Calu3 (cell line): ENCODE measurements at regions not wholly inside any gene's neighbourhood (a gene's known extent, or its start where the extent isn't known, plus 50 kb on each side); places are given as distances from the start of the nearest gene placed in this dataset.

Source experiments
- BruUV-seq: library from RNA; stranded (reverse); fragments of 400-500 nt; replicated peaks from 2 replicates; lab custom pipeline; 2021; lab: Mats Ljungman, UMichigan
- CTCF ChIA-PET: fragments of 300-600 bp; sonication (Branson Sonifier 250); formaldehyde crosslinking; loops from one replicate; lab custom pipeline; 2022; ENCODE audit warnings: antibody characterized with exemption; lab: Charles Lee
- DNase-seq: peaks from one replicate; pipeline ENCODE4 v3.0.0; 2022
- H3K27ac Mint-ChIP-seq: one replicate; pipeline ENCODE4 v1.8.0; 2022; ENCODE audit warnings: mixed read lengths; ENCODE audit not compliant: unreplicated experiment
- H3K27me3 Mint-ChIP-seq: one replicate; pipeline ENCODE4 v1.8.0; 2022; ENCODE audit warnings: mixed read lengths; ENCODE audit not compliant: unreplicated experiment
- H3K36me3 Mint-ChIP-seq: one replicate; pipeline ENCODE4 v1.8.0; 2022; ENCODE audit warnings: mild to moderate bottlenecking, moderate library complexity, mixed read lengths; ENCODE audit not compliant: insufficient read depth, unreplicated experiment
- H3K4me1 Mint-ChIP-seq: one replicate; pipeline ENCODE4 v1.8.0; 2022; ENCODE audit warnings: mild to moderate bottlenecking, low read depth, mixed read lengths; ENCODE audit not compliant: unreplicated experiment
- H3K4me3 Mint-ChIP-seq: one replicate; pipeline ENCODE4 v1.8.0; 2022; ENCODE audit warnings: mild to moderate bottlenecking, low read depth, moderate library complexity, mixed read lengths; ENCODE audit not compliant: unreplicated experiment
- H3K9me3 Mint-ChIP-seq: one replicate; pipeline ENCODE4 v1.8.0; 2022; ENCODE audit warnings: low read depth, mixed read lengths; ENCODE audit not compliant: unreplicated experiment
- CTCF ChIP-seq: fragments of 200-600 bp; IDR thresholded peaks from one replicate; pipeline ENCODE4 v1.8.0; 2022; ENCODE audit warnings: antibody characterized with exemption; ENCODE audit not compliant: unreplicated experiment
- intact Hi-C: fragments of 100-400 bp; cut with micrococcal nuclease; formaldehyde crosslinking; loops from one replicate; pipeline ENCODE4 v1.10.0; 2022; ENCODE audit not compliant: unreplicated experiment

GRCh38 chr21:35136106-35136505, 87.0 kb upstream of the RUNX1 start:
- Mint-ChIP-seq H3K36me3 (peaks cover 5% of the 10 kb centered on the region), H3K9me3 (no peaks in the 10 kb centered on the region), H3K4me1 (peaks cover 46% of the 10 kb centered on the region), H3K27ac (peak overlapping the region; percentile 95), H3K27me3 (no peaks in the 10 kb centered on the region), H3K4me3 (peak overlapping the region; percentile 10)
- no peak for TF ChIP-seq CTCF
- CTCF ChIA-PET: interaction anchor here (1.0 kb wide), 1 partner anchor 89 kb away, joined by 7 read pairs; no protein-coding TSS in a partner anchor
- no peak for DNase-seq
- no TSS peak for BruUV-seq
- intact Hi-C loops: loop anchor here (5.0 kb wide), 1 partner anchor 244 kb away; no protein-coding TSS in a partner anchor

- Mint-ChIP-seq H3K36me3 (peaks cover 5% of the 10 kb centered on the region), H3K27me3 (no peaks in the 10 kb centered on the region), H3K9me3 (peaks cover 3% of the 10 kb centered on the region), H3K4me1 (peaks cover 46% of the 10 kb centered on the region), H3K4me3 (no peak overlapping the region), H3K27ac (no peak overlapping the region)
- BruUV-seq: no TSS peak
- no peak for TF ChIP-seq CTCF
- no peak for DNase-seq
- CTCF ChIA-PET: no interaction called here
- intact Hi-C loops: loop anchor here (5.0 kb wide), 1 partner anchor 243 kb away; no protein-coding TSS in a partner anchor
Observed at GRCh38 chr21:35135481-35135880, 86.4 kb upstream of the RUNX1 start.

GRCh38 chr21:35134309-35134708, 85.2 kb upstream of the RUNX1 start:
- DNase-seq: no peak
- peaks cover 3% of the 10 kb centered on the region for H3K9me3 Mint-ChIP-seq
- H3K4me3 Mint-ChIP-seq: no peak overlapping the region
- H3K27me3 Mint-ChIP-seq: no peaks in the 10 kb centered on the region
- intact Hi-C loops: no loop called here
- H3K36me3 Mint-ChIP-seq: peaks cover 5% of the 10 kb centered on the region
- BruUV-seq: no TSS peak
- H3K4me1 Mint-ChIP-seq: peaks cover 46% of the 10 kb centered on the region
- TF ChIP-seq CTCF: no peak
- CTCF ChIA-PET: no interaction called here
- peak overlapping the region; percentile 56 for H3K27ac Mint-ChIP-seq

- Mint-ChIP-seq H3K27me3 (no peaks in the 10 kb centered on the region), H3K9me3 (peaks cover 7% of the 10 kb centered on the region), H3K27ac (peak overlapping the region; percentile 27), H3K4me3 (no peak overlapping the region), H3K36me3 (no peaks in the 10 kb centered on the region), H3K4me1 (peaks cover 12% of the 10 kb centered on the region)
- no peak for TF ChIP-seq CTCF
- intact Hi-C loops: no loop called here
- no peak for DNase-seq
- no TSS peak for BruUV-seq
- CTCF ChIA-PET: interaction anchor here (1.8 kb wide), 1 partner anchor 8 kb away, joined by 5 read pairs; no protein-coding TSS in a partner anchor
Observed at GRCh38 chr21:35128536-35128935, 79.4 kb upstream of the RUNX1 start.
